ENCODE measurements at regions not wholly inside any gene's neighbourhood (a gene's known extent, or its start where the extent isn't known, plus 50 kb on each side); places are given as distances from the start of the nearest gene placed in this dataset.

GRCh38 chr12:81974762-81975161 lies 215.6 kb upstream of the PPFIA2 start:
- FAIRE-seq (no peak), DNase-seq (ENCODE audit: low read depth) (no peak)
- Histone ChIP-seq H3K36me3 (ENCODE audit: control insufficient read depth, insufficient read depth, low read length) (no peaks in the 10 kb centered on the region), H3K27me3 (ENCODE audit: control insufficient read depth, insufficient read depth, low read length) (no peaks in the 10 kb centered on the region), H3K4me3 (ENCODE audit: low read depth, low read length) (no peak overlapping the region)
- TF ChIP-seq CTCF (IDR thresholded peaks at IDR 0.05; ENCODE audit: insufficient read depth, low read length, severe bottlenecking), result no peak

DNA sequence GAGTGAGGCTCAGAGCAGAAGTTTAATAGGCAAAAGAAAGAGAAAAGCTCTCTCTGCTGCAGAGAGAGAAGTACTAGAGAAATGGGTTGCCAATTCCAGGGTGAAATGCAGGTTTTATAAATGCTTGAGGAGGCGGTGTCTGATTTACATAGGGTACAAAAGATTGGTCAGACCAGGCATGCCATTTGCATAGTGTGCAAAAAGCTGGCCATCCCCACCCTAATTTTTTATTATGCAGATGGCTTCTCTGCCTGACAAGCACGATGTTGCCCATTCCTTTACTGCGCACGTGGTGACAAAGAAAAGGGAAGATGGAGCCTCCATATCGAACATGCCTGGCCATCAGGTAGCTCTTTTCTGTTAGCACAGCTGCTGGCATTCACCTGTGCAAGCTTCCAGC lies 209.3 kb upstream of the PPFIA2 start:
- no peak overlapping the region for H3K4me3 ChIP-seq (ENCODE audit: low read depth, low read length)
- no peak for TF ChIP-seq CTCF (IDR thresholded peaks at IDR 0.05; ENCODE audit: insufficient read depth, low read length, severe bottlenecking)
- H3K27me3 ChIP-seq (ENCODE audit: control insufficient read depth, insufficient read depth, low read length), result no peaks in the 10 kb centered on the region
- FAIRE-seq (no peak), DNase-seq (ENCODE audit: low read depth) (no peak)
- no peaks in the 10 kb centered on the region for H3K36me3 ChIP-seq (ENCODE audit: control insufficient read depth, insufficient read depth, low read length)

- Histone ChIP-seq H3K36me3 (ENCODE audit: control insufficient read depth, insufficient read depth, low read length) (no peaks in the 10 kb centered on the region), H3K4me3 (ENCODE audit: low read depth, low read length) (no peak overlapping the region), H3K27me3 (ENCODE audit: control insufficient read depth, insufficient read depth, low read length) (no peaks in the 10 kb centered on the region)
- FAIRE-seq (no peak), DNase-seq (ENCODE audit: low read depth) (no peak)
- no peak for TF ChIP-seq CTCF (IDR thresholded peaks at IDR 0.05; ENCODE audit: insufficient read depth, low read length, severe bottlenecking)
Observed at GRCh38 chr12:81963636-81964035, 204.5 kb upstream of the PPFIA2 start.

GRCh38 chr12:81963026-81963425 lies 203.9 kb upstream of the PPFIA2 start:
- H3K27me3 ChIP-seq (ENCODE audit: control insufficient read depth, insufficient read depth, low read length), result no peaks in the 10 kb centered on the region
- no peak for DNase-seq (ENCODE audit: low read depth)
- no peak for TF ChIP-seq CTCF (IDR thresholded peaks at IDR 0.05; ENCODE audit: insufficient read depth, low read length, severe bottlenecking)
- FAIRE-seq, result no peak
- H3K36me3 ChIP-seq (ENCODE audit: control insufficient read depth, insufficient read depth, low read length), result no peaks in the 10 kb centered on the region
- H3K4me3 ChIP-seq (ENCODE audit: low read depth, low read length), result no peak overlapping the region

DNA sequence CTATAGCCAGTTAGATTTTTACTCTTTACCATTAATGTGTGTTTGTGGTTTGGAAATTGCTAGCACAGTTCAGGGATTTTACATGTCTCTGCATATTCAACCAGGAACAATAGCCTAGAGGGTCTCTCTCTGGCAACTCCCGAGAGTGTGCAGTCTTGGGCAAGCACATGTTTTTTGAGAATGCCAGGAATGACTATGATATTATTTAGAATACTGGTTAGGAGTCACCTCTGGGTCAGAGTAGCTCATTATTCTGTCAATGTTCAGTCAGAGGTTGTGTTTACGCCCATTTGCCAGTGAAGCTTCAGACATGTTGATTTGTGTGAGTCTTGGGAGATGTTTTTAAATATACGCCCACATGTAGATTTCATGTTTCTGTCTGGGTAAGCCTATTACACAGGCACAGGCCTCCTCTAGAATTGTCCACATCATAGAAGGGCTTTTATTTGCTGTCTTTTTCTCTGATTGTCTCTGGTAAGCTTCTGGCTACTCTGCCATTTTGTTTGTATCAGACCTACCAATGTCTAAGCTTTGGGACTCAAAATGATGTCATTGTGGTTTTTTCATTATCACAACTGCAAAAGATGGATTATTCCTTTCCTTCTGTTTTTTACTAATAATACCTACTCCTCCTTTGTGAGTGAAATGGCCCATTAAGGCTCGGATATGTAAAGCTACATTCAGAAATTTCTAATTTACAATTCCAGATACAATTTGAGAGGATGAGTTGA lies 203.1 kb upstream of the PPFIA2 start:
- Histone ChIP-seq H3K27me3 (ENCODE audit: control insufficient read depth, insufficient read depth, low read length) (no peaks in the 10 kb centered on the region), H3K4me3 (ENCODE audit: low read depth, low read length) (no peak overlapping the region), H3K36me3 (ENCODE audit: control insufficient read depth, insufficient read depth, low read length) (no peaks in the 10 kb centered on the region)
- FAIRE-seq (no peak), DNase-seq (ENCODE audit: low read depth) (no peak)
- no peak for TF ChIP-seq CTCF (IDR thresholded peaks at IDR 0.05; ENCODE audit: insufficient read depth, low read length, severe bottlenecking)

GRCh38 chr12:81958406-81958805 lies 199.3 kb upstream of the PPFIA2 start:
- TF ChIP-seq CTCF (IDR thresholded peaks at IDR 0.05; ENCODE audit: insufficient read depth, low read length, severe bottlenecking), result no peak
- H3K4me3 ChIP-seq (ENCODE audit: low read depth, low read length), result no peak overlapping the region
- FAIRE-seq, result no peak
- no peaks in the 10 kb centered on the region for H3K27me3 ChIP-seq (ENCODE audit: control insufficient read depth, insufficient read depth, low read length)
- no peak for DNase-seq (ENCODE audit: low read depth)
- H3K36me3 ChIP-seq (ENCODE audit: control insufficient read depth, insufficient read depth, low read length), result no peaks in the 10 kb centered on the region
